ENCODE measurements at regions not wholly inside any gene's neighbourhood (a gene's known extent, or its start where the extent isn't known, plus 50 kb on each side); places are given as distances from the start of the nearest gene placed in this dataset.

DNA sequence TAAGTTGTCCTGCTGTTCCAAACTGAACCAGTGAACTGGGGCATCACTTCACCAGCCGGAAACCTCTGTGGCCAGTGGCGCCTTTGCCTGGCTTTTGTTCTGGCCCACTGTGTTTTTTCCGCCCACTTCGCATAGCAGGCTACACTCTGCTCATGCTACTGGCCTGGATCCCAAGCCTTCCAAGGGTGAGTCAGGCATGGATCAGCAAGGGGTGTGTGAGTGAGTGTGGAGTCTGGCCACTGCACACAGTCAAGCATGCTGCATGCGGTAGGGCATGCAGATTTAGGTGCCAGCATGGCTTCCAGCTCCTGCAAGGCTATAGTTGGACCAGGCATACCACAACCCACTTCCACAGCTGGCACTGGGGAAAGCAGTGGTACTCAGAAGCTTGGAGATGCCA lies 1967.9 kb downstream of the C4orf33 start:
- no peak for DNase-seq
- ATAC-seq = no peak

DNA sequence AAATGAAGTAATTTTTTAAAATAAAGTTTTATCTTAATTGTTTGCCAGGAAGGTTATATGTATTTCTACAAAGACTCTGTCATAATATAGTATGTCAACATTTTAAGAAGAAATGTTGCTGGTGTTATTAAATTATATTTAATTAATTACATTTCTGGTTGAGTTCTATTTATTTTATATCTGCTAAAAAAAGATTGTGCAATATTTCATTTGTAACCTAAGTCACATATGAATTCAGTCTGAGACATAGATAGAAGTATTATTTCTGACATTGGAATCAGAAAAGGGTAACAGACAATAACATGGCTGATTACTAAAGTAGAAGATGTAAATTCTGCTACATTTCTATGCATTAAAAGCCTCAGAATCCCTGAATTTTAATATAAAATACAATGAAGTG lies 1985.1 kb downstream of the C4orf33 start:
- ATAC-seq = no peak
- DNase-seq = no peak

DNA sequence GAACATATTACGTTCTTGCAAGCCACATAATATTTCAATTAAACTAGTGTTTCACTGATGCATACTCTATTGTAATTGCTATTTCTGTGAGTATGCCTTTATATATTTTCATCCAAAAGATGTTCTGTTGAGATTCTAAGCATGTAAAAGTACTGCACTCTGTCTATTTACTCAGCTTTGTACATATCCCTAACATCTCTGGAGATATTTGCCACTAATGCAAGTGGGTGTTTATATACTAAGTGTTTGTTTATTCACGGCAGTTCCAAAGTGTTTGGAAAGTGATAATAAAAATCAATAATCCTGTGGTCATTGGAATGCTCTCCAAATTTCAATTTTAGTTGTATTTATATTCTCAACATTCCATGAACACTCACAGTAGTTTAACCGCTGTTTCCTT lies 1989.0 kb downstream of the C4orf33 start:
- DNase-seq (no peak), ATAC-seq (no peak)

DNA sequence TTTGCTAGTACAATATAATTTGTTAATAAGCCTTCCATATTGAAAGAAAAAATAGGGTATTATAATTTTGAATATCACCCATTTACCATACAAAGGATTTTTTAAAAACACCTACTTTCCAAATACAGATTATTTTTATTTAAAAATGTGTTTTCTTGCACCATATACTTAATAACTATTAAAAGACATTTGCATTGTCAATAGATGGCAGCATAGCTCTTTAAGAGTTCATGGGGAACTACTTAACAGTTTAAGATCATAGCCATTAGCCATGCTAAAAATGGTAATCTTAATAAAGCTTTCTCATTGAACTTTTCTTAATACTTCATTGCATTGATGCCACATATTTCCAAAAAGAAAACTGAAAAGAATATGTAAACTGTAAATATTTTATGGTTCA lies 1995.9 kb downstream of the C4orf33 start:
- DNase-seq (no peak), ATAC-seq (no peak)

DNA sequence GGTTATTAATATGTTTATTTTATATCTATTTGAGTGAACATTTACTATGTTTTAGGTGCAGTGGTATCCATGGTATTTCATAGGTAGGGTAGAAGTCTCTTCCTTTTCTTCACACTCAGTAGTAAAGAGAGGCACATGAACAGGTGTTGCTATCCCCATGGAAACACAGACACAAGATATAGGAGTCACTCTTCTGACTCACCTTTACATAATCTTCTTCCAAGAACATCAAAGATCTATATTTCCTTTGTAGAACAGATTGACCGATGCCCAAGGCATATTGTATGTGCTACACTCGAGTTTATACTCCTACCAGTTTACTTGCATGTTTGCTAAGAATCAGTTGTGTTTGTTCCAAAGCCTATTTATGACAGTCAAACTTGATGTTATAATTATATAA lies 1997.4 kb downstream of the C4orf33 start:
- ATAC-seq (no peak), DNase-seq (no peak)

DNA sequence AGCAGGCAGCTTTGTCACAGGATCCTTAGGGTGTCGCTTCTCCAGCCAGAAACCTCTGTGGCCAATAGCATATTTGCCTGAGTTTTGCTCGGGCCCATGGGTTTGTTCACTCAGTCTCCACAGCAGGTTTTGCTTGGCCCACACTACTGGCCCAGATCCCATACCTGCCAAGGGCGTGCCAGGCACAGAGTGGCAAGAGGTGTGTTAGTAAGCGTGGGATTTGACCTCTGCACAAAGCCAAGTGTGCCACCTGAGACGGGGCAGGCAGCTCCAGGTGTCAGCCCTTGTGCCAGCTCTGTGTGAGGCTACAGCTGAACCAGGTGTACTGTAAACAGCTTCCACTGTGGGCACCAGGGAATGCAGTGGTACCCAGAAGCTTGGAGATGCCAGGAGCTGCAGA lies 2003.0 kb downstream of the C4orf33 start:
- ATAC-seq = no peak
- DNase-seq = no peak

DNA sequence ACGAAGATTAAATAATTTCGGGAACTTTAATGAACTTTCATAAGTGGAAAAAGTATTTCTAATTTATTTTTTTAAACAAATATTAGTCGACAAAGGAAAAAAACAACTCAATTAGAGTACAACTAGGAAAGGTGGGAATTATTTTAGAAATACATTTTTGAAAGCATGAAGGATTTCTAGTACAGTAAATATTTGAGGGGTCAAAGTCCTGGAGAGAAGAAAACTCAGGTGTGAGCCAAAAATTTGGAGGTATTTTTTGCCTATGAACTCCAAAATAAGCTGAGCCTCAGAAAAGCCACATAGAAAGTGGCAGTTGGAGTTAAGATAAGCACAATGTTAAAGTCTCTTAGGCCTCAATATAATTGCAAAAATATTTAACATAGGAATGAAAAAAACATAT lies 2017.3 kb downstream of the C4orf33 start:
- DNase-seq = no peak
- ATAC-seq = no peak

DNA sequence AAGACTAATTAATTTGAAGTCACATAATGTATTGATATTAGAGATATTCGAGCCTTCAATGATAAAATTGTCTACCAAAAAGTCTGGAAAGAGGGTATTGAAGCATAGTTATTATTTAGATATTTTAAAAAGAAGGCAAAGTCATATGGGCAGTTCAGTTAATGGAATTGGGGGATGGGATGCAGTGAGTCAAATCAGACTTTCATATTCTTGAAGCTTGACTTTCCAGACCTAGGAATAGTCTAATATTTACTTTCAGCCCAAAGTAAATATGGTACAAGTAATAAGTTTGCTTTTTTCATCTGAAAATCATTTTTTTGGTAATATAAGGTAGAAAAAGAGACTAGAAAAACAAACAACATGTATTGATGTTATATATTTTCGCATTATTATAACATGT lies 2017.8 kb downstream of the C4orf33 start:
- DNase-seq (no peak), ATAC-seq (no peak)

DNA sequence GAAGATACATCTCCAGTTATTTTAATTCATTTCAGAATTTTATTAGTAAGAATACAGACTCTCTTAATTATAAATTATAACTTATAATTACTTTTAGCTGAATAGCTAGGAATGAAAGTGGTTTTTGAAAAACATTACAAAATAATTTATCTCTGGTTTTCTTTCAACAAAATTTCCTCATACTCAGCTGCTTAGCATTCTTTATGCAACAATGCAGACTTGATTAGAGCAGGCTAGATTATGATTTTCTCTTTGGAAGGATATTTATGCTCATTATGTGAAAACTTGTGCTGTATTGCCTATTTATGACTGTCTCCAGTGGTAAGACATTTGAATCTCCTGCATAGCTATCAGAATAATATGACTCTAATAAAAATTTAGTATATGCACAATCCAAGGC lies 2023.7 kb downstream of the C4orf33 start:
- ATAC-seq (no peak), DNase-seq (no peak)

DNA sequence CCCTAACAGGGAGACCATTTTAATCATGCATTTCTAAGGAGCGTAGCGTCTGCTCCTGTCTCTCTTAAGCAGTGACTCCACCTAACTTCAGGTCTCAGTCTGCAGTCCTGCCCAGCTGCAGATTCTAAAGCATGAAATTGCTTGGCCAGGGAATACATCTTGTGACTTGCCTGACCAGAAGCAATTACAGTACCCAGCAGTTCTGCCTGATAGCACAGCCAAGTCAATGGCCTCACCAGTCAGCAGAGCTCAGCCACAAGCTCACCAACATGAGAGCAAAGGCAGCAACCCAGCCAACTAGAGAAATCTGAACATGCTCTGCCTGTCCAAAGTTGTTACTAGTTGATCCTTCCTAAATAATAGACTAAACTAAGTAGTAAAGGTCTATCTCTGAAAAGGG lies 2011.9 kb upstream of the PCDH10 start:
- ATAC-seq (no peak), DNase-seq (no peak)

DNA sequence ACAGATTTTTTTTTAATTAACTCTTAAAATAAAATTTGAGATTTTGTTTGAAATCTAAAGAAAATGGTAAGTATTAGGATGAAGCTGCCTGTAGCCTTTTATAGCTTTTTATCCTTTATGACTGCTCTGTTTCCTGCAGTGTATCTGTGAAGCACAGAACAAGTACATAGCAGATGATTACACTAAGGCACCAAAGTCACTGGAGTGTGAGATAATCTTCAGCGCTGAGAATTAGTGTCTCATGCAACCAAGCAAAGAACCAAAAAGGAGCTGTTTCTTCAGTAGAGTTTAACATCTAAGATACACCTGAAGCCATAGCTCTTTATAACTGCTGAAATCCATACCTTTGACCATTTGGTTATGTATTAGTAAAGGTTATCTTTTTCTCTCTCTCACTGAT lies 1989.8 kb upstream of the PCDH10 start:
- ATAC-seq (no peak), DNase-seq (no peak)

DNA sequence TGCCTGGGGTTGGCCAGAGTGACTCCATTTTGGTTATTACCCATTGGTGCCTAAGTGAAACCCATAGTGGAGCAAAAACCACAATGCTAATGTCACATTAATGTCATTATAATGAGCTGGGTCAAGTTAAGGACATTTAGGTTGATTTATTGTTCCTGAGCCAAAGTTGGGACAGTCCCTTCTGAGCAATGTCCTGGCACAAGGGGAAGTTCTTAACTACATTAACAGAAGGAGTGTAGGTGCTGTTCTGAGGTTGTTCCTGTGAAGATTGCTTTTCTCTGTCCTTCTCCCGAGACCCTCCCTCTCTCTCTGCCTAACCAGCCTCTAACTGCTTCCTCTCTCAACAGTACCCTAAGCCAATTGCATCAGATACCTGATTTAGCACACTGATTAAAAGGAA lies 1956.8 kb upstream of the PCDH10 start:
- ATAC-seq = no peak
- no peak for DNase-seq

DNA sequence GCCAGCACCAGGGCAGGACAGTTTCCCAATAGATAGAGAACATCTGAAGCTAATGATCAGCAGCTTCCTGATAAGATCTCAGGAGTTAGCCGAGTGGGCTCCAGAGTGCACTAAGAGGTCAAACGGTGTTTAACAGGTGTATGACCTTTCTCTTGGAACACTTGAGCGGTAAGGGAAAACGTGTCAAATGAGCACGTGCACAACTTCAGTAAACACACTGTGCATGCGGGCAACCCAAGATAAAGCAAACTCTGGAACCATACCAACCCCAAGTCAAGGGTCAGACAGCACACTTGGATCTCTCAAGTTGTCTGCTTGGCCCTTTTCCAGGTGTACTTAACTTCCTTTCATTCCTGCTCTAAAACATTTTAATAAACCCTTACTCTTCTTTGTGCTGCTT lies 1941.5 kb upstream of the PCDH10 start:
- ATAC-seq (no peak), DNase-seq (no peak)

DNA sequence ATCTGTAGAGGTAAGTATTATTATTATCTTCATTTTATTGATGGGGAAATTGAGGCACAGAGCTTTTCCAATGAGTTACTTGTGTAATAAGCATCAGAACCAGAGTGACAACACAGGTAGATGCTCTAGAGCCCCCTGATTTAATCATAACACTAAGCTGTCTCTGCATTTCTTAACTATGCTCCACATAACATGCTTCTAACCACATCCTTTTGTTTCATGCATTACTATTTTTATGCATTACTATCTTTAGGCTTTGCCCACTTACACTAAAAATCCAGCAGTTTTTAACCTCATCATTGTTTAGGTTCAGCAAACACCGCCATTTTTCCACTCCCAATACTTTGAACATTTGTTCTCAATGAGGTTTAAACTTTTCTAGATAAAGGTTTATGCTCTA lies 1900.8 kb upstream of the PCDH10 start:
- no peak for ATAC-seq

DNA sequence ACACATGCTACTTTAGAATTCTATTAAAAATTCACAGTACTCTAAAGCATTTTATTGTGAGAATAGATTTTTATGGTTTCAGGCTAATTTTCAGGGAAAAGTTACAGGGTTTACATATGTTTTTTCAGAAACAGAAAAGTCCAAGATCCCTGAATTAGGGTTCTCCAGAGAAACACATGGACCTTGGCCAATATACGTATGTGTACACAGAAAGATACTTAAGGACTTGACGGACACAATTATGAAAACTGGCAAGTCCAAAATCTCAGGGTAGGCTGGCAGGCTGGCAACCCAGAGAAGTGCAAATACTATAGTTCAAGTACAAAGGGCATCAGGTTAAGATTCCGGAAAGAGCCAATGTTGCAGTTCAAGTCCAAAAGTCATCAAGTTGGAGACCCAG lies 1897.8 kb upstream of the PCDH10 start:
- no peak for DNase-seq
- no peak for ATAC-seq

More for the DNA sequence above, 1900.8 kb upstream of the PCDH10 start:
- no peak for DNase-seq

DNA sequence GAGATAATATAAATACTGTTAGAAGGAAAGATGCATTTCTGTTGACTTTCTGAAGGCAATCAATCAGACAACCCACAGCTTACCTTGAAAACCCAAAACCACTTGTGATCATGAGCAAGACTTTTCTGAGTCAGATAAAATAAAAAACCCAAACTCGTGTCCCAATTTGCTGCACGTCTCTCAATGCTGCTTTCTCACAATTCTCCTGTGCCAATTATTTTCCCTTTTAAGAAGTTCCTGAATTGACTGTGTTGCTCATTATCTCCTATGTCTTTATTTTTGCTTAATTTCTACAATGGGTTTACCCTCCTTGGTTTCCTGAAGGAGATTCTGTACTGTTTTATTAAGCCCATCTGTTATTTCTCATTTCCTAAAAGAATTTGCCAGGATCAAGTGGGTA lies 1891.9 kb upstream of the PCDH10 start:
- ATAC-seq (no peak), DNase-seq (no peak)

DNA sequence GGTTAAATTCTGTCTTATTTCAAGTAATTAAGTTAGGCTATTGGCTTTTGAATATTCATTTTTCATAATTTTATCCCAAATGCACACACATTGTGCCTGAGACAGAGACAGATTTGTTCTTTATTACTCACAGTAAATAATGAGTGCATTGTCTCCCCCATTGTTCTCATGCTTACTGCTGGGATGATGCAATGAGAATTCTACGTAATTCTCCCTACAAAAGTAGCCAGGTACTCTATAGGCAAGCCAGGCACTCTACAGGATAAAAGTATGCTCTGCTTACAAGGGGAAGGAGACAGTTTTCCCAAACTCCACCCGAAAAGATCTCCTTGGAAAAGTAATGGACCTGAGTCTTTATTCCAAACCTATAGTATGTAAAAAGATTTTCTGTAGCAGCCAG lies 1890.7 kb upstream of the PCDH10 start:
- ATAC-seq = no peak
- no peak for DNase-seq

DNA sequence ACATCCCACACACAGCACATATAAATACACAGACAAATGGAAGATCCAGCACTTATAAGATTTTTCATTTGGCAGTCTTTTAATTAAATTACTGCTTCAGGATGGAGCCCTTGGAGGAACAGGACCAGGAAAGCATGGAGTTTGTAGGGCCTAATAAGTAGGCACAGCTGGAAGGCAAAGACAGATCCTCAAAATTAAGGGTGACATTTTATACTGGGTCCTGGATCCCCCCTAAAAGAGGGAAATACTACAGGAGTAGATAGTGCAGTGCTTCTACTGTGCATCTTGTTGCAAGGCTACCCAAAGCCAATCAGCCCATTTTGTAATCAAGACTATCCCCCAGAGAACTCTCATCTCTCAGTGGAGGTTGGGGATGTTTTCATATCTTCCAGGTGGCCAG lies 1860.7 kb upstream of the PCDH10 start:
- no peak for DNase-seq

DNA sequence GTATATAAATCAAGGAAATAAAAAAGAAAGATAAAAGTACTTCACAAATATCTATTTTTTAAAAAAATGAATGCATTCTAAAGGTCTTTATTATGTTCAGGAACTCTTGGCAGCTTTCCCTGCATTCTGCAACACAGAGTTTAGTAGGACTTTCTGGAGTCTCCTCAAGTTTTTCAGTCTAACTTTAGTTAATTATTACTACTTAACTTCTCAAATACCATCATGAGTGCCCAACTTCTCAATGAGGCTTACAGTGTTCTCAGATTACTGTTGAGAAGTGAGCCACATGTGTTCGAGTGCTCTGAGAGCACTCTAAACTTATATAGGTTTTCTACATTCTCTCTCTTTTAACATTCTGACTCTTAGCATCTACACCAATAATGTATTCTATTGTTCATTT lies 1852.9 kb upstream of the PCDH10 start:
- no peak for ATAC-seq

More for the DNA sequence above, 1860.7 kb upstream of the PCDH10 start:
- no peak for ATAC-seq

DNA sequence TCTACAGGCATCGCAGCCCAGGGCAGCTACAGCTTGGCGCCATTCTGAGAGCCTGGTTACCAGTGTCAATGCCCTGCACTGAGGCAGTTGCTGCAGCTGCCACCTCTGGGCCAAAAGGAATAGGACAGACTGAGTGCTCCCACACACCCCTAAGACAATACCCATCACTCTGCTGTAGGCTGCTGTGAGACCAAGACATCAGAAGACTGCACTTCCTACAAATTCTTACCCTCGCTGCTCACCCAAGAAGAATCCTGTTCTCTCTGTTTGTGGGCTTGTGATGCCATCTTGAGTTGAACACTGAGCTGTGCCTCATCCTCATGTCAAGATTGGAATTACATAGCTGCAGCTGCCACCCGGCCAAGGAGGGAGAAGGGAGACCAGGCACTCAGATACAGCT lies 1847.0 kb upstream of the PCDH10 start:
- no peak for ATAC-seq
- no peak for DNase-seq

More for the DNA sequence above, 1852.9 kb upstream of the PCDH10 start:
- no peak for DNase-seq

DNA sequence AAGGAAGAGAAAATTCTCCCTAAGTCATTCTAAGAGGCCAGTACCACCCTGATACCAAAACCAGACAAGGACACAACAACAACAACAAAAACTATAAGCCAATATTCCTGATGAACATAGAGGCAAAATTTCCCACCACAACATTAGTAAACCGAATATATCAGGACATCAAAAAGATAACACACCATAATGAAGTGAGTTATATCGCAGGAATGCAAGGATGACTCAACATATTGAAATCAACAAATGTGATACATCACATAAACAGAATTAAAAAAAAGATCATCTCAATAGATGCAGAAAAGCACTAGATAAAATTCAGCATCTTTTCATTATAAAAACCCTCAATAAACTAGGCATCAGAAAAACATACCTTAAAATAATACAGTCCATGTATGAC lies 1844.4 kb upstream of the PCDH10 start:
- DNase-seq = no peak
- ATAC-seq = no peak

DNA sequence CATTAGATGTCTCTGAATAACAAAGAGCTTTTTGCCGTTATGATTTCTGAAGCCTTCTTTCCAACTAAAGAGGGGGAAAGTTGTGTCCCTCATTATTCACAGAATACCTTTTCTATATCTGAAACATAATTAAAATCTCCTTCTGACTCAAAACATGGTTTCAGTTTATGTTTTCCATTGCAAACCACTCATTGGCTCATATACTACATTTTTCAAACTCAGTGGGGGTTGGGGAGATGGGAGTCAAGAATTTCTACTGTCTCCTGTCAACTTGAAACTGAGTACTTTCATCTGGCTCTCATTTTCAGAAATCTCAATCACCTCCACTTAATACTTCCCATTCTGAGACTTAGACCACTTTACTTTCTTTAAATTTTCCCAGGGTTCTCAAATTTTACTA lies 1839.5 kb upstream of the PCDH10 start:
- no peak for ATAC-seq

DNA sequence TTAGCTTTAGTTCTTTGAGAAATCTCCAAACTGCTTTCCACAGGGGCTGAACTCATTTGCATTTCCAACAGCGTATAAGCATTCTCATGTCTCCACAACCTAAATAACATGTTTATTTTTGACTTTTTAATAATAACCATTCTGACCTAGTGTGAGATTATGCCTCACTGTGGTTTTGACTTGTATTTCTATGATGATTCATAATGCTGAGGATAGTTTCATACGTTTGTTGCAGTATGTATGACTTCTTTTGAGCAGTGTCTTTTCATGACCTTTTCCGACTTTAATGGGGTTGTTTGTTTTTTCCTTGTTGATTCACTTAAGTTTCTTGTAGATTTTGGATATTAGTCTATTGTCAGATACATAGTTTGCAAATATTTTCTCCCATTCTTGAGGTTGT lies 1833.0 kb upstream of the PCDH10 start:
- DNase-seq = no peak
- ATAC-seq = no peak

More for the DNA sequence above, 1839.5 kb upstream of the PCDH10 start:
- DNase-seq = no peak

DNA sequence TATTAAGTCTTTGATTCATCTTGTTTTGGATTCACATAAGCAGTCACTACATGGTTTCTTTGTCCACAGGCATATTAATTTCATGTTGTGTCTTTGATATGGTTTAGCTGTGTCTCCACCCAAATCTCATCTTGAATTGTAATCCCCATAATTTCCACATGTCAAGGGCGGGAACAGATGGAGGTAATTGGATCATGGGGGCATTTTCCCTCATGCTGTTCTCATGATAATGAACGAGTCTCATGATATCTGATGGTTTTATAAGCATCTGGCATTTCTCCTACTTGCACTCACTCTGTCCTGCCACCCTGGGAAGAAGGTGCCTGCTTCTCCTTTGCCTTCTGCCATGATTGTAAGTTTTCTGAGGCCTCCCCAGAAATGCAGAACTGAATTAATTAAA lies 1811.2 kb upstream of the PCDH10 start:
- ATAC-seq (no peak), DNase-seq (no peak)

DNA sequence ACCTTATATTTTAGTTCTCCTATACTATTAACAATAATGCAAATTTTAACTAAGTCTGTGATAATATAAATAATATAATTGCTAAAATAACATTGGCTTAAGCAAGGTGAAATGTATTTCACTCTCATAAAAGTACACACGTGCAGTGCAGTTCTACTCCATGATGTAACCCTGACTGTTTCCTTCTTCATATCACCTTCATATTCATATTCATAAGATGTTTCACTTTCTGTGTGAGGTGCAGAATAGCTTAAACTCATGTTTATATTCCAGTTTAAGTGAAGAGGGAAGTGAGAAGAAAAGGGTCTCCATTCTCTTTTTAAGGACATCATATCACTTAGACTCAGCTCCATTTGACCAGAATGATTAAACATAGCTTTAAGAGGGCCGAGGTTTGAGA lies 1810.0 kb upstream of the PCDH10 start:
- no peak for DNase-seq
- ATAC-seq = no peak

DNA sequence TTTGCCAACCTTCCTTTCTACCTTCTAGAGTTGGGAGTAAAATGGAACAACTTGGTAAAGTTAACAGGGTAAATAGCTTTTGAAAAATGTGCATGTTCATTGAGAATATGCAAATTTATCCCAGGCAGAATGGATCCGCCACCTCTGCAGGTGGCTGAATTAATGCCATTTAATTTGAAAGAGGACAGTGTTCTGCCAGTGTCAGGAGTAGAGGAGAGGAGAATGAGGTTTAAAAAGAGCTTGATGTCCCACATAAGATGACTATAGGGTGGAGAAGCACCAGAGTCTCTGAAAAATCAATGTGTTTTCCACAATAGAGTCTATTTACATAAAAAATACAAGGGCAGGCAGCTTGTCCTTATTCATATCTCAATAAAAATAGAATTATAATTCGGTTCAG lies 1804.3 kb upstream of the PCDH10 start:
- DNase-seq (no peak), ATAC-seq (no peak)

All from stimulated activated naive CD8-positive, alpha-beta T cell treated with anti-CD3 and anti-CD28 coated beads, Interleukin-15, Interleukin-2, amounts not matched to agents 100 U/mL and 50 U/mL, for 24 hours (primary cell).